HG03097 (cell line): ENCODE measurements at regions not wholly inside any gene's neighbourhood (a gene's known extent, or its start where the extent isn't known, plus 50 kb on each side); places are given as distances from the start of the nearest gene placed in this dataset.

Experiments
- ATAC-seq: cut with Tn5 transposase; IDR thresholded peaks from one replicate; pipeline ENCODE4 v1.9.1; 2021; ENCODE audit not compliant: unreplicated experiment, low FRiP score

DNA sequence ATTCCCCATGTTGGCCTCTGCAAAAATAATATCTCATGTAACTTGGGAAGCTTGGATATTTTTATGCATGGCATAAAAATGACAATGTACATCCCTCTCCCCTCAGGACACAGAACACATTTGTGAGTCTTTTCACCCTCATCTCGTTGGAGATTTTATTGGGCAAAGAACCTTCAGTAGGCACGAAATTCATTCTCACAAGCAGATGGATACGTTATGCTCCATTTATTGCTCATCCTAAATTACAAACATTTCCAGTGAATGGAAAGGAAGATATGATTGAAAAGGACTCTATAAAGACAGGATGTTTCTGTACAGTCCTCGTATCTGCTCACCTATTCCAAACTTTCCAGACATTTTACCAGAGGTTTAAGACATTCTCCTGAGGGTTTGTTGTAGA is 1175.8 kb downstream of the UQCRFS1 start:
- ATAC-seq = no peak

DNA sequence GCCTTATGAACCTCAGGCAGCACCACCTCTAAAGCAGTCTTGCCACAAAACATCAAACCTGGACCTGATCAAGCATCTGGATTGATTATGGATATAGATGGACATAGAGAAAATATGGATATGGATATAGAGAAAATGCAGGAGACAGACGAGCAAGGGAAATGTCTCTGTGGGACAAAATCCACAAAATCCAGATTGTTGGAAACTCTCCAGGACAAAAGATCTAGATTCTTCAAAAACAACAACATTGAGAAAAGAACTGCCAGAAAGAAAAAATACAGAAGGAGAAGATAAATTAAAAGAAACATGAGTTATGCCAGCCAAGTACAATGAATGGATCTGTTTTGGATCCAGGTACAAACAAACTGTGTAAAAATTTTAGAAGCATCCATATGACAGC is 1176.5 kb downstream of the UQCRFS1 start:
- ATAC-seq = no peak

- no peak for ATAC-seq
These were observed 1178.0 kb downstream of the UQCRFS1 start for GRCh38 chr19:28034936-28035335.

DNA sequence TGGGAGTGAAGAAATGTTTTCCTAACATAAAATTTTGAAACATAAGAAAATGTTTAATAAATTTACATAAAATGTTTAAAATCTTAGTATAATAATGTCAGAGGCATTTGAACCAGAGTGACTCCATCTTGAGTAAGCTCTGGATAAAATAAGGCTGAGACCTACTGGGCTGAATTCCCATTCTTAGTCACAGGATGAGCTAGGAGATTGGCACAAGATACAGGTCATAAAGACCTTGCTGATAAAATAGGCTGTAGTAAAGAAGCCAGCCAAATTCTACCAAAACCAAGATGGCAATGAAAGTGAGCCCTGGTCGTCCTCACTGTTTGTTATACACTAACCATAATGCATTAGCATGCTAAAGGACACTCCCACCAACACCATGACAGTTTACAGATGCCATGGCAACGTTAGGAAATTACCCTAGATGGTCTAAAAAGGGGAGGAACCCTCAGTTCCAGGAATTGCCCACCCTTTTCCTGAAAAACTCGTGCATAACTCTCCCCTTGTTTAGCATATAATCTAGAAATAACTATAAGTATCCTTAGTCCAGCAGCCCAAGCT is 1184.0 kb downstream of the UQCRFS1 start:
- no peak for ATAC-seq

GRCh38 chr19:28027116-28027515 is 1185.8 kb downstream of the UQCRFS1 start:
- no peak for ATAC-seq

- ATAC-seq = no peak
These were observed 1186.3 kb downstream of the UQCRFS1 start for GRCh38 chr19:28026636-28027035.

DNA sequence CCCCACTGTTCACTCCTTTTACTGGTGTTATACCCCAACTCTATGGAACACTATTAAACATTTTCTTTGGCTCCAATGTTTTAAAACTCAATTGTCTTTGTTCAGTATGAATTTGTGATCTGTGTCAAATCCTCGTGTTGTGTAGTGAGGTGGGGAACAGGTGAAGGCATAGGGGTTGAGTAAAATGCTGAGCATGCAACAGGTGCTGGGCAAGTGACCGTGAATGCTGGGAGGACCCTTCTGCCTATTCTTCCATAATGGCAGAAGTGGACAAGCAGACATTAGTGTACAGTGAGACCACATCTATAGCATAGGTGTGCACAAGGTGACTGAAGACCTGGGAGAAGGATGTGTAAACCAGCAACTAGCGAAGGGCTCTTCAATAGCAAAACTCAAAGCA is 1188.0 kb downstream of the UQCRFS1 start:
- no peak for ATAC-seq

GRCh38 chr19:28023064-28023463 is 1189.9 kb downstream of the UQCRFS1 start:
- ATAC-seq = no peak

DNA sequence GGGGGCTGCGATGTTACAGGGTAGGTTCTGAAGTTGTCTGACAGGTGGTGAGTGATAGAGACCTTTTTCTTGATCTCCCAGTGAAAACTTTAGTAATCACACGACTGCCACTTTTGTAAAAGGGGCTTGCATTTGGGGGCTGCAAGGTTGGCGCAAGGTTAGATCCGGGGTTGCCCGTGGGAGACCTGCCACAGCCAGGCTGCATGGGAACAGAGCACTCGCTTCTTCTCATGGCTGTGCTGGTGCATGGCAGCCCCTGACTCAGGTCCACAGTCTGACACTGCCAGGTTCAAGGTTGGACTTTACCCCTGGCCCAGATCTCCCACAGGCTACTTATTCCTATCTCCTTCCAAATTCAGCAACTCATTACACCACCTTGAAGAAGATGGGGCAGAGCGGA is 1190.4 kb downstream of the UQCRFS1 start:
- no peak for ATAC-seq

- ATAC-seq = no peak
These were observed 1191.4 kb downstream of the UQCRFS1 start for GRCh38 chr19:28021259-28022185.

GRCh38 chr19:28020619-28021258 is 1192.2 kb downstream of the UQCRFS1 start:
- no peak for ATAC-seq

DNA sequence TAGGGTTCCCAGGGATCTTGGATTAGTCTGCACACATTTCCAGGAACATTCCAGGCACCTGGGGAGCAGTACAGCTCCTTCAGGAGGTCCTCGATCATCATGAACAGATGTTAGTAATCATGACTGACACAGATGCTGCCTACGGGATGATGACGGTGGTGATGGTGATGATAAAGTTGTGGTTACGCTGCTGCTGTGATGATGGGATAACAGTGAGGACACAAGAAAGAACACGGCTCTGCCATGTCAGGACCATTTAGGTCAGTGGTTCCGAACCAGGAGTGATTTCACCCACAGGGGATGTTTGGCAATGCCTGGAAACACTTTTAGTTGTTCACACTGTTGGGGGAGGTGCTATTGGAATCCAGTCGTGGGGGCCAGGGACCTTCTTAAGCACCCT is 1193.0 kb downstream of the UQCRFS1 start:
- ATAC-seq = no peak

- ATAC-seq = no peak
These were observed 1193.6 kb downstream of the UQCRFS1 start for GRCh38 chr19:28019371-28019770.

- ATAC-seq = no peak
These were observed 1194.5 kb downstream of the UQCRFS1 start for GRCh38 chr19:28018499-28018898.

DNA sequence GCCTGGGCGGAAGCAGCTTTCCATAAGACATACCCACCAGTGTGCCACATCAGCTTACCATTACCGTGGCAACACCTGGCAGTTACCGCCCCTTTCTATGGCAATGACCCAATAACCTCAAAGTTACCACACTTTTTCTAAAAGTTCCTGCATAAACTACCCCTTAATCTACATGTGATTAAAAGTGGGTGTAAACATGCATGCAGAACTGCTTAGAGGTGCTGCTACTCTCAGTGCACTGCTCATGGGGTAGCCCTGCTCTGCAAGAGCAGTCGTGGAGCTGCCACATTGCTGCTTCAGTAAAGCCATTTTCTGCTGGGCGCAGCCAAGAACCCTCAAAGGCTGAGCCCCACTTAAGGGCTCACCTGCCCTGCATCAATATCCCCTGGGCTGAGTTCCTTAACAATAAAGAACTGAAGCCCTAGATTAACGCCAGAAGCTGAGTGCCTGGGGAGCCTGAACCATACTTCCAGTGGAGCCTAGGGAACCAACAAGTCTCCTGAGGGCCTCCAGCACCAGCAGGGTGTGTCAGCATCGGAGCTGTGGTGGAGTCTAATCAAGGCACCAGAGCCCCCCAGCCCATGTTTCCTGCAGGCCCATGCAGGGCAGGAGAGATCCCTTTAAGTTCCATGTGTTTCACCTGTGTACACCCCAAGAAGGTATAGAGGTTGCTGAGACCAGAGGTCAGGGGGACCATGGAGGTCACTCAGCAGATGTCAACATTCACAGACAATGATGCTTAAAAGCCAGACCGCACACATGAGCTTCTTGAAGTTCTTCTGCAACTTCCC is 1198.1 kb downstream of the UQCRFS1 start:
- ATAC-seq = no peak

DNA sequence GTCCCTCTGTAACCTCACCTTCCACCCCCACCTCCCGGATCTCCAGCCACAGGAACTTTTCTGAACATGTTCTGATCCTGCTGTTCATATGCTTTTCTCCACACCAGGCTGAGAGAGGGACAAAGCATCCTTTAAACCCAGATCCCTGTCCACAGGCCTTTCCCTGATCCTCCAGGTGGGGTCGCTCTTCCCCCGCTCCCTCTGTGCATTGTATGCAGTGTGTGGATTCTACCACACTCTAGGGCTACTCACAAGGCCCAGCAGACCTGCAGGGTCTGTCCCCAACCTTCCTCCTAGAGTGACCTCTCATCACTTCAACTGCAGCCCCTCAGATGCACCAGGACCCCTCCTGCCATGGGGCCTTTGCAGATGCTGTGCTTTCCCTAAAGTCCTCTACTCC is 1200.6 kb downstream of the UQCRFS1 start:
- ATAC-seq = no peak

- ATAC-seq = no peak
These were observed 1202.3 kb downstream of the UQCRFS1 start for GRCh38 chr19:28010656-28011055.

GRCh38 chr19:28009696-28010095 is 1203.3 kb downstream of the UQCRFS1 start:
- ATAC-seq = no peak

- no peak for ATAC-seq
These were observed 1204.3 kb downstream of the UQCRFS1 start for GRCh38 chr19:28008695-28009094.

GRCh38 chr19:28003543-28003942 is 1209.4 kb downstream of the UQCRFS1 start:
- ATAC-seq = no peak

GRCh38 chr19:27997069-27997468 is 1215.9 kb downstream of the UQCRFS1 start:
- ATAC-seq = no peak
